Left lobe of liver (tissue), 2 donors: ENCODE measurements at regions not wholly inside any gene's neighbourhood (a gene's known extent, or its start where the extent isn't known, plus 50 kb on each side); places are given as distances from the start of the nearest gene placed in this dataset.
A peak's percentile ranks its signal among the peaks of the same experiment; 100 is the strongest.

ENCODE experiments used
- ATAC-seq: fragments of 200-7000 bp; cut with Tn5 transposase; one replicate; pipeline ENCODE4 v1.9.1; 2020; ENCODE audit warnings: mild to moderate bottlenecking, moderate library complexity
- DNase-seq: peaks from one replicate; pipeline ENCODE4 v3.0.0-alpha.2; 2020; ENCODE audit warnings: low spot score
- donor health status: DM: no; HTN: no; CAD: no; lungs with moderate emphysema.
- donor health status: DM: no; HTN: yes; CAD: no.

DNA sequence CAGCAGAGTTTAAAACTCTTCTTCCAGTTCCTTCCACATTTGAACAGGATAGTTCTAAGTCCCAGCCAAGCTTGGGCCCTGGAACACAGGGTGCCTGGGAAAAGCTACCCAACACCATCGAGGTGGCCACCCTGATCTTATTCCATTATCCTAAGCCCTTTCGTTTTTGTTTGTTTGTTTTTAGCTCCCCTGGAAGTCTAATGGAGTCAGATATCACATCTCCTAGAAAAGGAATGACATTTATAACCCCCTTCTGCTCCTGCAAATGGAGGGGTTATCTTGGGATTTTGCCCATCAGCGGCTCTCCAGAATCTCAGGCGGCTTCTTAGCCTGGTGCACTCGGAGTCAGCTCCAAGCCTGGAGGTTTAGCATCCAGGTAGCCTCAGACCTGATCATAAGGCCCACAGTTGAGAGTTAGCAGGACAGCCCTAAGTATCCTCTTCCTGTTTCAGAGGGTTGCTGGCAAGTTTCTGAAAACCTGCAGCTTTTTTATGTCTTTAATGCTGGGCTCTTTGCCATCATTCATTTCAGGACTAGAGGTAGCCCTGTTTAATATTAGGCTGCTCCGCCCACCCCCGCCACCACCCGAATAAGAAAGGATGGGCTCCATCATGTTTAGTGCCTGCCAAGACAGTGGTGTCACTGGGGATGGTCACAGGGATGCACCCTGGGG lies 230.0 kb upstream of the LNX1 start:
- ATAC-seq (no peak), DNase-seq (no peak)

DNA sequence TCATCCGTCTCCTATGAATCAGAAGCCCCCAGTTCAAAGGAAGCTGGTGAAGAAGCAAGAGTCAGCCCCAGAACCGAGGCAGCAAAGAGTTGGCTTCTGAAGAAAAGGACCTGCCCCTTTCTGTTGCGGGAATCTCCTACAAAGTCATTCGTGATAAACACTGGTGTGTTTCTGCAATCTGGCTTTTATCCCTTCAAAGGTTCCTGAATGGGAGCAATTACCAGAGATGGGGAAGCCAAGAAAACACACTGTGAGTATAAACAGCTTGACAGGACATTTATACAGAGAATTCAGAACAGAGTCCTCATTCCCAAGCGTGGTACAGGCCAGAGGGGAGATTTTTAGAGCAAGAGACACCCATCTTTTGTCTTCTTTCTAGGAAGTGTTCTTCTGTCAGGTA lies 226.8 kb upstream of the LNX1 start:
- no peak for DNase-seq
- ATAC-seq = no peak

- no peak for DNase-seq
- ATAC-seq = no peak
These were observed 225.3 kb upstream of the LNX1 start for GRCh38 chr4:53816561-53816960.

DNA sequence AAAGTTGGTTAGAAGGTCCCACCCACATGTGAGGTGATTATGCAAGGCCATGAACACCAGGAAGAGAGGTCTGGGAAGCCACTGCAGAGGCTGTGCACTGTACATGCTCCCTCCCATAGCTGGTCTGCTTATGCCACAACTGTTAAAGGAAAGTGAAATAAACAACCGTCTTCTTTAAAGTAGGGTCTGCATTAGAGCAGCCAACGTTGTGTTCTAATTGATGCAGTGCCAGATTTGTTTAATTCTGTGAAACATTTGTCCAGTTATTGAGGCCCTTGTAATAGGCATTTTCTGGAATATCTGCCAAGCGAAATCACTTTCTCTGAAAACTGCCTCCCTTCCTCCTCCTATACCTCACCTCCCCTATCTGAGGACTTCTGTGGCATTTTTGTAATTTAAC lies 224.0 kb upstream of the LNX1 start:
- ATAC-seq (no peak), DNase-seq (no peak)

- no peak for ATAC-seq
These were observed 222.7 kb upstream of the LNX1 start for GRCh38 chr4:53813998-53814397.

DNA sequence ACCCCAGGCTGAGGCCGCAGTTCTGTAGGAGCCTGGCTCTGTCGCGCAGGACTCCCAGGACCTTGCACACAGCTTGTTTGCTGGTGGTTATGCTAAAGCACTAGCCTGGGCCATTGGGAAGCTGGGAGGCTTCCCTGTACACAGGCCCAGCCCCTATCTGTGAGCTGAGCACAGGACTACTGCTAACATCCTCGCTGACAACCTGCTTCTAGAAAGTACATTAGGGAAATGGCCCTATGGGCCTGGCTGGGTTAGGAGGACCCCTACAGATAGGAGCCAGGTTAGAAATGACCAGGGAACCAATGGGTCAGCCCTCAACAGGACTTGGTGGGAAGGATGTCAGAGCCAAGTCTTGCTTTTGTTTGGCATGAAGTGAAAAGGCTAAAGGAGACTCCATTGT lies 219.4 kb upstream of the LNX1 start:
- DNase-seq (no peak), ATAC-seq (no peak)

More at GRCh38 chr4:53813998-53814397, 222.7 kb upstream of the LNX1 start:
- no peak for DNase-seq

GRCh38 chr4:53809816-53810215 lies 218.5 kb upstream of the LNX1 start:
- DNase-seq (no peak), ATAC-seq (no peak)

GRCh38 chr4:53805291-53805690 lies 214.0 kb upstream of the LNX1 start:
- ATAC-seq = no peak
- no peak for DNase-seq

GRCh38 chr4:53804719-53805118 lies 213.4 kb upstream of the LNX1 start:
- ATAC-seq (peak; percentile 94), DNase-seq (peak; percentile 66)

DNA sequence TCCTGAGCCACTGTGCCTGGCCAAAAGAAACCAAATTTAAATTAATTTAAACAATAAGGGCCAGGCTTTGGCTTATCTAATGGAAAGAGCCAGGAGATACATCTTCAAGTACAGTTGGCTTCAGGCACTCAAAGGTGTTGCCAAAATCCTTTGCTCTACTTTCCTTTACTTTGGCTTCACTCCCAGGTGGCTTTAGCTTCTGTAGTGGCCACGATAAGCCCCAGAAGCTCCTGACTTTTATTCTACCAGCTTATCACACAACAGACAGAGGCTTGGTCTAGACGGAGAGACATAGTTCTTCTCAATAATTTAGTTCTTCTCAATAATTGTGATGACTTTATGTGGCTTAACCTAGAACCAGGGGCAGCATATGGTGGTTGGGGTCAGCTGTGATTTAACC lies 211.2 kb upstream of the LNX1 start:
- no peak for DNase-seq
- peak; percentile 83 for ATAC-seq

DNA sequence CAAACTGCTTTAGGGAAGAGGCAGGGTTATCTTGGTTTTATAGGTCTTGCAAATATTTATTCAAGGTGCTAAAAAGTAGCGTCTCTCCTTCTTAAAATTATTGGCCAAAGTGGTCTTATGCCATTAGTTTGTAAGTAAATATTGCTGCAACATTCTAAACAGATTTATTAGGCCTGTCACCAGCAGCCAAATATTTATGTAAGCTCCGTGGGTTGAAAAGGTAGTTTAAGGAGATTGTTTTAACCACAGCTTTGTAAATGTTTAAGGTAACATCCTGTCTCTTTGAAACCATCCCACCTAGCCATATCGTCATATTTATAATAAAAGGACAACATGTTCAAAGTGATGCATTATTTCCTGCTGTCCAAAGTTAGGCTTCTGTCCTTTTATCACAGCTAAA lies 210.1 kb upstream of the LNX1 start:
- no peak for DNase-seq
- ATAC-seq = no peak

DNA sequence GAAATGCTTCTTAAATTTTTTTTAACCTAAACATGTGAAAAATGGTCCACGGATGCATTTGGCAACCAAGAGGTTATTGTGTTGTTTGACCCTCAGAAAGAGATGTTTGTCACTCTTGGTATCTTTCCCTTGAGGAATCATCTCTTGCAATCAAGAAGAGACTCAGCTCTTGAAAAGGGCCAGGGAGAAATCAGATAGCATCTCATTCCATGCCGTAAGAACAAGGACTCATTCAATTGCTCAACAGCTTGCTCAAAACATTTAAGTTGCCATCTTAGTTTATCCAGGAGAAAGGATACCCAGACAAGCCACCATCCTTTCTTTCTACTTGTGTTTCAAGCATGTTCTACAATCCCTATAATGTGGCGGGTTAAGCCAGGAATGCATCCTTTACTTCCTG lies 209.5 kb upstream of the LNX1 start:
- DNase-seq (no peak), ATAC-seq (no peak)

- DNase-seq (no peak), ATAC-seq (no peak)
These were observed 201.8 kb upstream of the LNX1 start for GRCh38 chr4:53793096-53793495.

DNA sequence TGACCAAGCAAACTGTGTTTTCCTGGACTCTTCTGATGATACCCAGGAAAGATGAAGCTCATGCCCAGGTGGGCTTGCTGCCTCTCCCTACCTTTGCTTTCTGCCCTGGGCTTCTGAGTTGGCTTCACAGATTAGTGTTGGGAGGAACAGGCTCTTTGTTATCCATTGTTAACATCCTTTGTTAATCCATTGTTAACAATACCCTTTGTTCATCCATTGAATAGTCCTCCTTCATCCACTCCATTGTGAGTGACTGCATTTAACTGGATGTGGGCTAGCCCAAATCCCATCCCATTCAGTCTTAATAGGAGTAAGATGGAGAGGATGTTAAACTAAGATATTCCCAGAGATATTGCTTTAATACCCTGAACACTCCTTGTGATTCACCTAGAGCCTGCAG lies 199.0 kb upstream of the LNX1 start:
- no peak for ATAC-seq
- DNase-seq = no peak

GRCh38 chr4:53788621-53789020 lies 197.3 kb upstream of the LNX1 start:
- ATAC-seq = no peak
- DNase-seq = no peak

- ATAC-seq (no peak), DNase-seq (no peak)
These were observed 196.7 kb upstream of the LNX1 start for GRCh38 chr4:53788011-53788410.

GRCh38 chr4:53786632-53787031 lies 195.3 kb upstream of the LNX1 start:
- ATAC-seq (peak; percentile 25), DNase-seq (no peak)

DNA sequence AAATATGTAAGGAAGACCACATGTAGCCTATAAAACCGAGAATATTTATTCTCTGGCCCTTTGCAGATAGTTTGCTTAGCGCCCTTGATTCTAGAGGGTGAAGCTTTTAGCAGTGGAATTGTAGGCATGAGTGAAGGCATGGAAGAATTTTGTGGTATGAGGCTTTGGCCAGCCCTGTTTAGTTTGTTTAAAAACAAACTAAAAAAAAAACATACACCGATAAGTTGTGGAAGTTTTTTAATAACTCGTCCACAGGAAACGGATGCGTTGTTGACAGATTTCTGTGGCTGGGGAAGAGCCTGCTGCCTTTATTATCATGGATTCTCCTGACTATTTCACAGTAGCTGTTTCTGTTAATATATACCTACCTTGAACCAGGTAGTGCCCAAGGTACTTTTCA lies 194.7 kb upstream of the LNX1 start:
- DNase-seq (no peak), ATAC-seq (no peak)

GRCh38 chr4:53784112-53784511 lies 192.8 kb upstream of the LNX1 start:
- DNase-seq = no peak

DNA sequence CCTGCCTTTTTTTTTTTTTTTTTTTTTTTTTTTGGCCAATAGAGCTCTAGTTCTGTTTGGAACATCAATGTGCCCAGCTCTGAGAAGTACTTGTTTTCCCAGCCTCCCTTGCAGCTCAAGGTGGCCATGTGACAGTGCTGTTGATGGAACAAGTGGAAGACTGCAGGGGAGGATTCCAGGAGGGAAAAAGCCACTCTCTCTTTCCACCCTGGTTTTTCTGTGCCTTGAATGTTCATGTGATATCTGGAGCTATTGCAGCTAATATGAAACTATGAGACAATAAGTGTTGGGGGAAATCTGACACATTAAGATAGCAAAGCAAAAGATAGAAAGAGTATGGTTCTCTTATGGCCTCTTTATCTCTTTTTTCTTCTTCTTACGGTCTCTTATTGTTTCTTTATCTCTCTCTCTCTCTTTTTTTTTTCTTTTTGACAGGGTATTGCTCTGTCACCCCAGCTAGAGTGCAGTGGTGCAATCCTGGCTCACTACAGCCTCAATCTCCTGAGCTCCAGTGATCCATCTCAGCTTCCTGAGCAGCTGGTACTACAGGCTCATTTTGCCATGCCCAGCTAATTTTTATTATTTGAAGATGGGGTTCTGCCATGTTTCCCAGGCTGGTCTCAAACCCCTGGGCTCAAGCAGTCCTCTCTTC lies 192.0 kb upstream of the LNX1 start:
- DNase-seq = no peak
- no peak for ATAC-seq

More at GRCh38 chr4:53784112-53784511, 192.8 kb upstream of the LNX1 start:
- no peak for ATAC-seq

GRCh38 chr4:53782458-53782845 lies 191.2 kb upstream of the LNX1 start:
- ATAC-seq (no peak), DNase-seq (no peak)

GRCh38 chr4:53781629-53782457 lies 190.6 kb upstream of the LNX1 start:
- DNase-seq (no peak), ATAC-seq (peak; percentile 92)
